NCI-H2196 (cell line): ENCODE measurements at regions not wholly inside any gene's neighbourhood (a gene's known extent, or its start where the extent isn't known, plus 50 kb on each side); places are given as distances from the start of the nearest gene placed in this dataset.
"Not testable (repeated sequence)": the region's sequence is repeated elsewhere in the genome, so short reads cannot be mapped to it uniquely, and the experiment has no call there.

Experiments used
- DNase-seq: peaks from one replicate; lab custom pipeline; 2025; ENCODE audit not compliant: unreplicated experiment; lab: John Stamatoyannopoulos, UW

DNA sequence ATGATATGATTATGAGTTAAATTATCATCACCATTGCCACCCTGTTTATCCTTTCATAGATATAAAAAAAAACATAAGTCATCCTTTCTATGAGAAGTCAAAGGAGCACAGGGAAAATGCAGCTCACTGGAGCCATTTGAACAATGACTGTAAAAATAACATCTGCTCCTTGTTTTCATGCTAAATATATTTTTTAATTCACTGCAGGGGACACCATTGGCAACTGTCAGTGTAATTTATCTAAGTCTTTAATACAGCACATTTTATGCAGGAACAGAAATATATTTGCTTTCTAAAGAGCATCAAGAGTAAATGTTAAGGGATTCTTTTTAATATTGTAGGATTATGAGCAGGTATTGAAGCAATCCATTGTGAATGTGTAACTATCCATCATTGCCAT lies 371.3 kb downstream of the ZBBX start:
- no peak for DNase-seq

GRCh38 chr3:167001374-167001773 lies 378.7 kb downstream of the ZBBX start:
- DNase-seq = no peak

DNA sequence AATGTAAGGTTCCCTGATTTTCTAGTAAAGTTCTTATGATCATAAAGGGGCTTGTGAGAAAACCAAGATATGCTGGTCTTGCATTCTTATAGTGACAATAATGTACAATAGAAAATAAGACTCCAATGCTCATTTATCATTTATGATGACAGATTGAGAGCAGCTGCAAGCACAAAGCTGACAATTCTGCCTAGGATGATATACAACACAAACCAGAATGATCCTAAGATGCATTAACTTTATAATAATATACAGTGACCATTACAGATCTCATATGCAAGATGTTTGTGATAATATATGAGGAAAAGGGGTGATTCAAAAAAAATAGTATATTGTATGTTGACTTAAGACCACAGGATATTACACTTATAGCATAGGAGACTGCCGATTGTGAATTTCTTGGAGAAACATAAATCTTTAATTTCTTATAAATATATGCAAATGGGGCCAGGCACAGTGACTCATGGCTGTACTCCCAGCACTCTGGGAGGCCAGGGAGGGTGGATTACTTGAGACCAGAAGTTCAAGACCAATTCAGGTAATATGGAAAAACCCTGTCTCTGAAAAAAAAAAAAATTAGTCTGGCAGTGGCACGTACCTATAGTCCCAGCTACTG lies 387.0 kb downstream of the ZBBX start:
- no peak for DNase-seq

- no peak for DNase-seq
Measured at GRCh38 chr3:166986000-166986399, 394.1 kb downstream of the ZBBX start.

GRCh38 chr3:166975796-166976195 lies 404.3 kb downstream of the ZBBX start:
- DNase-seq = not testable (repeated sequence)

- not testable (repeated sequence) for DNase-seq
Measured at GRCh38 chr3:166967714-166968113, 412.4 kb downstream of the ZBBX start.

DNA sequence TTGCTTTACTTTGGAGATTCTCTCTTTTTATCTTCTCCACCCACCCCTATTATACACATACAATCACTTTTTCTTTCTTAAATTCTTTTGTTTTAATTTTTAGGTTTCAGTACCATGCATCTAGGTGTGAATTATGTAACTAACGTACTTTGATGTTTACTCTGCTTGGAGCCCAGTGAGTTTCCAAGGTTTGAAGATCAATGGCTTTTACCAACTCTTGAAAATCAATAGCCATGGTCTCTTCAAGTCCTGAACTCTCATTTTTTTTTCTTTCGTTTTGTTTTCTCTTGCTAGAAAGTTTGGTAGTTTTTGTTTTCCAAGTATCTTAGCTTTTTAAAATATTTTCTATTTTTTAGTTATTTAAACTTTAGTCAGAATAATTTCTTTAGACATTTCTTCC lies 417.2 kb downstream of the ZBBX start:
- no peak for DNase-seq

GRCh38 chr3:166957121-166957520 lies 423.0 kb downstream of the ZBBX start:
- DNase-seq = no peak

DNA sequence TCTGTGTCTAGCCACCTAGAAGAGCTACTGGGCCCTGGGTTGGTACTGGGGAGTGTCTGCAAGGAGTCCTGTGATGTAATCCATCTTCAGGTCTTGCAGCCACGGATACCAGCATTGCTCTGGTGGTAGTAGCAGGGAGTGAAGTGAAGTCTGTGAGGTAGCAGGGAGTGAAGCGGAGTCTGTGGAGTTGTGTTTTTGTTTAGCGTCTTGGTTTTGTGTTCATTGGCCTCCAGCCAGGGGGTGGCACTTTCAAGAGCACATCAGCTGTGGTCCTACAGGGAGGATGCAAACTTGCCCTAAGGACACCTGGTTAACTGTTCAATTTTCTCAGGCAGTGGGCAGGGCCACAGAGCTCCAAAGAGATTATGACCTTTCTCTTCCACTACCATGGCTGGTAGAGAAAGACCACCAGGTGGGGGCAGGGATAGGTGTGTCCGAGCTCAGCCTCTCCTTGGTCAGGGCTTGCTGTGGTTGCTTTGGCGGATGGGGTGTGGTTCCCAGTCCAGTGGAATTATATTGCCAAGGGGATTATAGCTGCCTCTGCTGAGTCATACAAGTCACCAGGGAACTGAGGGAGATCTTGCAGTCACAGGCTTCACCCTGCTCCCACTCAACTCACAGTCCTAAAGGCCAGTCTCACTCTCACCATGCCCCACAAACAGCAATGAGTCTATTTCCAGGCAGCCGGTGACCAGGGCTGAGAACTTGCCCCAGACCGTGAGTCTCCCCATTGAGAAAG lies 424.7 kb downstream of the ZBBX start:
- no peak for DNase-seq

- no peak for DNase-seq
Measured at GRCh38 chr3:166934879-166935278, 445.2 kb downstream of the ZBBX start.

GRCh38 chr3:166917437-166917836 lies 462.7 kb downstream of the ZBBX start:
- no peak for DNase-seq

- DNase-seq = no peak
Measured at GRCh38 chr3:166902374-166902773, 477.7 kb downstream of the ZBBX start.

GRCh38 chr3:166900866-166901577 lies 479.1 kb downstream of the ZBBX start:
- no peak for DNase-seq

GRCh38 chr3:166897811-166898210 lies 482.3 kb downstream of the ZBBX start:
- no peak for DNase-seq

DNA sequence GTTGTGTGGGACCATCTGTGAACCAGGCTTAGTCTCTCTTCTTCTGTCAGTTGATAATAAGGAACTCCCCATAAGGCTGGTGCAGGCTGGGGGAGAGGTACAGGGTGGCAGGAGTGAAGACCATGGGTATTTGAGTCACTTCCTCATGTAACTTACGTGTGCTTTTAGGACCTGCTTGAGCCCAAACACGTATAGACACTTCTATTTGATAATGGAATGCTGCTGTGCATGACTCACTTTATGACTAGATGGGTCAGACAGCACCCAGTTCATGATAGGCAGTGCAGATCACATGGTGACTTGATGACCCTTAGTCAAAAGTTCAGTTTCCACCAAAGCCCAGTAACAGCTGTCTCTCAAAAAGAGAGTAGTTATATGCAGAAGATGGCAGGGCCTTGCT lies 490.9 kb downstream of the ZBBX start:
- DNase-seq = no peak

GRCh38 chr3:166879661-166880060 lies 500.4 kb downstream of the ZBBX start:
- no peak for DNase-seq

GRCh38 chr3:166877971-166878370 lies 502.1 kb downstream of the ZBBX start:
- DNase-seq = no peak

GRCh38 chr3:166864473-166865467 lies 515.3 kb downstream of the ZBBX start:
- no peak for DNase-seq

DNA sequence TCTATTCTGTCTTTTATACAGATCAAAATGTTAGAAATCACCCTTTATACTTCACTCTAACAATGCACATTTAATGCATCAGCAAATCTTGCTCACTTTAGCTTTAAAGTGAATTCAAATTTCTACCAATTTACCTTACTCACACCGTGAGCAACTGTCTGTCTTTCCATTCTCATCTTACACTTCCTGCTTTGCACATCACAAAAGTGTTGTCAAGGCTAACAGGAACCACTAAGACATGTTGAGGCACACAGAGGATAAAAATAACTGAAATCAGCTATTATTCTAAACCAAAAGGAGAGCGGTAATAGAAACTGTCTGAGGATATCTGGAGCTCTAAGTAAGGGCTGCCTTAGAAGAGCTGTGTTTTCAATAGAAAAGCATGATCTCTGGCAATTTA lies 519.9 kb downstream of the ZBBX start:
- no peak for DNase-seq

DNA sequence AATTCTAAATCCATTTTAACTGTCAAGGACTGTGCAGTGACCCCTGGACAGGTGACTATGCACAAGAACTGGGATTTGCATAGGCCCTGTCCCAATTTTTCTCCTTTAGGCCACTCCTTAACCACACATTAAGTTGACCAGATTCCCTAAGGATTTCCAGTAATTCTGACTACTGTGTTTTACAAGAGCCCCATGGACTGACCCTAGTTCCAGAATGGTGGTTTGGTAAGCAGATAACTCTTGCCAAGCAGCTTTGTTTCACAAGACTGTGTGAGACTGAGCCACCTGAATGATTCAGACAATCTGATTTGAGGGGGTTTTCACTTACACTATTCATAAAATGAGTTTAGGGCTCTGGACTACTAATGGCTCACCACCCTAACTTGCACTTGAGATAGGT lies 535.8 kb downstream of the ZBBX start:
- no peak for DNase-seq

GRCh38 chr3:166842784-166843183 lies 537.3 kb downstream of the ZBBX start:
- not testable (repeated sequence) for DNase-seq
